ENCODE measurements at regions not wholly inside any gene's neighbourhood (a gene's known extent, or its start where the extent isn't known, plus 50 kb on each side); places are given as distances from the start of the nearest gene placed in this dataset.

- TF ChIP-seq CTCF (IDR thresholded peaks at IDR 0.05; ENCODE audit: low read depth, low read length, poor library complexity, severe bottlenecking) (no peak), EZH2phosphoT487 (IDR thresholded peaks at IDR 0.05; ENCODE audit: borderline replicate concordance, low read length) (no peak)
Observed at GRCh38 chr7:39824456-39825200, 125.4 kb upstream of the CDK13 start.
